SJCRH30 (cell line): ENCODE measurements at regions not wholly inside any gene's neighbourhood (a gene's known extent, or its start where the extent isn't known, plus 50 kb on each side); places are given as distances from the start of the nearest gene placed in this dataset.

Source experiments
- DNase-seq, 2 experiments: peaks; one replicate each; pipeline ENCODE4 v3.0.0-alpha.2; 2015 to 2020
- H3K27ac ChIP-seq: fragments of 250-450 bp; sonication (Bioruptor Pico); 2 replicates; pipeline ENCODE4 v1.5.1; 2020; ENCODE audit warnings: mild to moderate bottlenecking, moderate library complexity
- H3K27me3 ChIP-seq: fragments of 250-450 bp; sonication (Bioruptor Pico); 2 replicates; pipeline ENCODE4 v1.5.1; 2020; ENCODE audit warnings: mild to moderate bottlenecking, moderate library complexity
- H3K36me3 ChIP-seq: fragments of 250-450 bp; sonication (Bioruptor Pico); 2 replicates; pipeline ENCODE4 v1.5.1; 2020; ENCODE audit warnings: mild to moderate bottlenecking, moderate library complexity
- H3K4me1 ChIP-seq: fragments of 250-450 bp; sonication (Bioruptor Pico); 2 replicates; pipeline ENCODE4 v1.5.1; 2020; ENCODE audit warnings: mild to moderate bottlenecking, moderate library complexity
- H3K4me3 ChIP-seq: fragments of 250-450 bp; sonication (Bioruptor Pico); 2 replicates; pipeline ENCODE4 v1.5.1; 2020; ENCODE audit warnings: mild to moderate bottlenecking, moderate library complexity
- H3K9me3 ChIP-seq: fragments of 250-450 bp; sonication (Bioruptor Pico); replicated peaks from 2 replicates; pipeline ENCODE4 v1.5.1; 2020; ENCODE audit warnings: mild to moderate bottlenecking, moderate library complexity

DNA sequence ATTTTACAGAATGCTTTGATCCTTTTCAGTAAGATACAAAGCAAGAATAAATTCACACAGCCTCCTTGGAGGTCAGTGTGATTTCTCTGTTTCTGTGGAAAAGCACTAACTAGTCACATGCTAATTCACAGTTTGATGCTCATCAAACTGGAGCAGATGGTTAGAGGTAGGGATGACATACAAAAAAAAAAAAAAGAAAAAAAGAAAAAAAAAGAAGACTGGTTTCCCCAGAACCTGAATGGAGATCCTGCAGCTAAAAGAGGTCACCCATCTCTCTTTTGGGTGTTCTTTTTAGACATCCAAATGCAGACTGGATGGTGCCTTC lies 123.7 kb upstream of the ANKRD55 start:
- H3K4me3 ChIP-seq: no peak overlapping the region
- no peaks in the 10 kb centered on the region for H3K36me3 ChIP-seq
- H3K9me3 ChIP-seq: no peaks in the 10 kb centered on the region
- DNase-seq: no peak
- no peaks in the 10 kb centered on the region for H3K27me3 ChIP-seq
- no peak overlapping the region for H3K27ac ChIP-seq
- peaks cover 29% of the 10 kb centered on the region for H3K4me1 ChIP-seq

- peaks cover 30% of the 10 kb centered on the region for H3K4me1 ChIP-seq
- H3K4me3 ChIP-seq: no peak overlapping the region
- no peaks in the 10 kb centered on the region for H3K36me3 ChIP-seq
- H3K27ac ChIP-seq: no peak overlapping the region
- no peak for DNase-seq
- no peaks in the 10 kb centered on the region for H3K9me3 ChIP-seq
- no peaks in the 10 kb centered on the region for H3K27me3 ChIP-seq
Measured at GRCh38 chr5:56356121-56356835, 123.1 kb upstream of the ANKRD55 start.

DNA sequence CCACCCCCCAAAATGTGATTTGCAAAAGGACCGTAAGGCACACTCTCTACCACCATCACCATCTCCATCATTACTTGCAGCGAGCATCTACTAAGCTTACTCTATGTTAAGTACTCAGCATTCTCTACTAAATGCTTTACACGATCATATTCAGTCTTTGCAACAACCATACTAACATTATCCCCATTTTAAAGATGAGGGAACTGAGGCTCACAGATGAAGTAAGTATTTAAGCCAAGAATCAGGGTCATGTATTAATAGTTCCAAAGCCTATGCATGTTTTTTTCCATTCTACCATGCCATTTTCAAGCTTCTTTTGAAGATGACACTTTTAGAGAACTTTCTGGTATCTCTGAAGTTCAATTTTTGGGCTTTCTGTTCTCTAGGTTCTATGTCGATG lies 121.7 kb upstream of the ANKRD55 start:
- DNase-seq: no peak
- Histone ChIP-seq H3K27me3 (no peaks in the 10 kb centered on the region), H3K36me3 (no peaks in the 10 kb centered on the region), H3K4me3 (no peak overlapping the region), H3K4me1 (peaks cover 37% of the 10 kb centered on the region), H3K27ac (no peak overlapping the region), H3K9me3 (no peaks in the 10 kb centered on the region)

DNA sequence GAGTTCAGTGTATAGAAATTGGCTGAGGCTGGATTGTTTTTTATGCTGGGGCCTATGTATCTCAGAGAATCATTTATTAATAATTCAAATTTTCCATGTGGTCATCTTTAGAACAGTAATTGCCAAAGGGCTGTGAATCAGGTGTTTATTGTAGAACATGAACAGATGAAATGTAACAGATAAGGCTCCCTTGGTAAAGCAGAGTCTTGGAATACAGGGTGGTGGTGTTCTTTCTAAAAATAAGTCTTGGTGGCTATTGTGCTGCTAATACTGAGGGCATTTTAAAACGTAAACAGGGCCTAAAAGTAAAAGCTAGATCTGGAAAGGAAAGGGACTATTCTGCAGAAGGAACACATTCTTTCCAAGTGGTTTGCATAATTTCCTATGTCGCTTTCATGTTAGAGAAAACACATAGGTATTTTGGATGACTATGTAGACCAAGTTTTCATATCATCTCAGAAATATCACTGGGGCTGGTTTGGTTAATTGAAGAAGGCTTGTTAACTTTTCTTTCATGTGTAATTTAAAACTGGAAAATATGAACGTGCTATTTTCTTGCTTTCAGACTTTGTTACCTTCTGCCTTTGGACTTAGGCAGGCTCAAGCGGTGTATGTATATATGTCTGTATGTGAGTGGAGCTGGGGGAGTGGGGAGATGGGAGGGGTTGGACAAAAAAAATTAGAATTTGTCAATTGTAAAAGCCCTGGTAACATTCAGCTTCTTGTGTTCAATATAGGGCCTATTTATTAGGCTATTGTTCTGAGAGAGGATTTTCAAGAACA lies 119.9 kb upstream of the ANKRD55 start:
- Histone ChIP-seq H3K27ac (no peak overlapping the region), H3K9me3 (no peaks in the 10 kb centered on the region), H3K36me3 (no peaks in the 10 kb centered on the region), H3K4me3 (no peak overlapping the region), H3K4me1 (peaks cover 32% of the 10 kb centered on the region), H3K27me3 (no peaks in the 10 kb centered on the region)
- no peak for DNase-seq

DNA sequence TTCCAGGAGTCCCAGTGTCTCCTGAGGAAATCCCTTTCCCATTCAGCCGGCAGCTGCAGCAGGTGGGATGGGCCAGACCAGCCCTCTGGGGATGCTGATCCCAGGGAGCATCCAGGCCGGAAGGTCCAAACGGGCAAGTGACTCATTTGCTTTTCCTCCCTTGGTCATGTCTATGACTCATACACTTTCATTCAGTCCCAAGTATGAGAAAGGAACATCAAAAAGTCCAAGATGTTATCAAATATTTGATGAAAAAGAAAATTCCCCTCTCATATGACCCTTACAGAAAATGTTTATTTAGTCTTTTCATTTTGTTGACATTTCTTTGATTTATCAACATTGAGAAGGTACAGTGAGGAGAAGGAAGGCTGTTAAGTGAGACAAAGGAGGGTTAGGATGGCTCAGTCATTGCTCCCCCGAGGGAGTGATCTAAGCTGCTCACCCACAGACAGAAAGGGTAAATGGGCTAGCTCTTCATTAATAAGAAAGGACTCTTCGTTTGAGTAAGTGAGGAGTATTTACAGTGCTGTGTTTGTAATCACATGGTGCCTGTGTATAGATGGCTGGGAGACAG lies 117.6 kb upstream of the ANKRD55 start:
- no peaks in the 10 kb centered on the region for H3K27me3 ChIP-seq
- H3K4me1 ChIP-seq: peaks cover 46% of the 10 kb centered on the region
- DNase-seq: peak; percentile 81 to 83
- H3K36me3 ChIP-seq: no peaks in the 10 kb centered on the region
- H3K4me3 ChIP-seq: no peak overlapping the region
- H3K9me3 ChIP-seq: no peaks in the 10 kb centered on the region
- peak overlapping the region; percentile 55 for H3K27ac ChIP-seq

GRCh38 chr5:56350011-56350596 lies 117.0 kb upstream of the ANKRD55 start:
- Histone ChIP-seq H3K4me1 (peaks cover 49% of the 10 kb centered on the region), H3K9me3 (no peaks in the 10 kb centered on the region), H3K36me3 (no peaks in the 10 kb centered on the region), H3K27me3 (no peaks in the 10 kb centered on the region), H3K27ac (peak overlapping the region; percentile 55), H3K4me3 (no peak overlapping the region)
- no peak for DNase-seq

- Histone ChIP-seq H3K4me1 (peaks cover 49% of the 10 kb centered on the region), H3K4me3 (no peak overlapping the region), H3K27ac (no peak overlapping the region; the same call in 1 of the 2 replicates), H3K36me3 (no peaks in the 10 kb centered on the region), H3K9me3 (no peaks in the 10 kb centered on the region), H3K27me3 (no peaks in the 10 kb centered on the region)
- DNase-seq: no peak
Measured at GRCh38 chr5:56349461-56349860, 116.3 kb upstream of the ANKRD55 start.

GRCh38 chr5:56346741-56347535 lies 113.8 kb upstream of the ANKRD55 start:
- no peak overlapping the region for H3K4me3 ChIP-seq
- peaks cover 49% of the 10 kb centered on the region for H3K4me1 ChIP-seq
- no peaks in the 10 kb centered on the region for H3K27me3 ChIP-seq
- no peaks in the 10 kb centered on the region for H3K36me3 ChIP-seq
- no peaks in the 10 kb centered on the region for H3K9me3 ChIP-seq
- peak overlapping the region; percentile 88 for H3K27ac ChIP-seq
- peak; percentile 72 to 87 for DNase-seq

DNA sequence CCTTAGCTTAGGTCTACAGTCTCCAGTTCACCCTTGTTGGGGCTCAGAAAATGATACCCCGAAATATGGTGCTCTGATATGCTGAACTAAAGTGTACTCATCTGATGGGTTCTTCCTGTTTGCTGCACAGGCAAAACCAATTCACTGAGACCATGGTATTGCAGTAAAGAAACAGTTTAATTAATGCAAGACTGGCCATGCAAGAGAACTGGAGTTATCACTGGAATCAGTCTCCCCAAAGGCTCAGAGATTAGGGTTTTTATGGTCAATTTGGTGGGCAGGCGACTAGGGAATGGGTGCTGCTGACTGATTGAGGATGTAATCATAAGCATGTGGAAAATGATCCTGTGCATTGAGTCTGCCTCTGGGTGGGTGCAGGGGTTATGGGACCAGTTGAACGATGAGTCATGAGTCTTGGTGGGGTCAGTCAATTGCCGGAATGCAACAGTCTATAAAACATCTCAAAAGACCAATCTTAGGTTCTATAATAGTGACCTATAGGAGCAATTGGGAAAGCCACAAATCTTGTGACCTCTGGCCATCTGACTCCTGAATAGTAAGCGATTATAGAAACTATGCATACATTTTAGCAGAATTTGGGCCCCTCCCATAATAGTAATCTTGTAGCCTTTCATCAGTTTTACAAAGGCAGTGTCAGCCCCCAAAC lies 113.0 kb upstream of the ANKRD55 start:
- DNase-seq: peak; percentile 13 to 34
- Histone ChIP-seq H3K36me3 (no peaks in the 10 kb centered on the region), H3K27me3 (no peaks in the 10 kb centered on the region), H3K9me3 (no peaks in the 10 kb centered on the region), H3K27ac (peak overlapping the region; percentile 88), H3K4me1 (peaks cover 48% of the 10 kb centered on the region), H3K4me3 (no peak overlapping the region)

GRCh38 chr5:56345352-56345751 lies 112.2 kb upstream of the ANKRD55 start:
- Histone ChIP-seq H3K4me1 (peaks cover 40% of the 10 kb centered on the region), H3K4me3 (no peak overlapping the region), H3K27ac (no peak overlapping the region), H3K9me3 (no peaks in the 10 kb centered on the region), H3K27me3 (no peaks in the 10 kb centered on the region), H3K36me3 (no peaks in the 10 kb centered on the region)
- no peak for DNase-seq

- Histone ChIP-seq H3K27me3 (no peaks in the 10 kb centered on the region), H3K4me3 (no peak overlapping the region), H3K27ac (no peak overlapping the region)
Measured at GRCh38 chr5:56344594-56344993, 111.5 kb upstream of the ANKRD55 start.

DNA sequence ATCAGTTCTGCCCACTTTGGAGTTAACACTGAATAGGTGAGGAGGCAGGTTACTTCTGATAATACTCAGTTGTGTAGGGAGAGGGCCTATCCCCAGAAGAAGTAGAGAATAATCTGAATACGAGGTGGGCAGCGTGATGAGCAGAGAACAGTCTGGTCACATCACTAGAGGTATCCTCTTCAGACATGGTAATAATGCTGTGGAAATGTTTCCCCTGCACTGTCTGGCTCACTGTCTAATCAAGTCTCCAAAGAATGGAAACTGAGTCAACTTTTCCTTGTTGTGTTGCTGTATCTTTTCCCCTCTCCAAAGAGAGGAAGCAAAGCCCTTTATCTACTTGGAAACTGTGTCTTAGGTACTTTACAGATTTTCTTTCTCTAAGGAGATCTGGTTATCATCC lies 110.9 kb upstream of the ANKRD55 start:
- peaks cover 29% of the 10 kb centered on the region for H3K4me1 ChIP-seq
- no peaks in the 10 kb centered on the region for H3K9me3 ChIP-seq

More at GRCh38 chr5:56344594-56344993, 111.5 kb upstream of the ANKRD55 start:
- no peak for DNase-seq
- H3K9me3 ChIP-seq: no peaks in the 10 kb centered on the region
- no peaks in the 10 kb centered on the region for H3K36me3 ChIP-seq
- peaks cover 32% of the 10 kb centered on the region for H3K4me1 ChIP-seq

DNA sequence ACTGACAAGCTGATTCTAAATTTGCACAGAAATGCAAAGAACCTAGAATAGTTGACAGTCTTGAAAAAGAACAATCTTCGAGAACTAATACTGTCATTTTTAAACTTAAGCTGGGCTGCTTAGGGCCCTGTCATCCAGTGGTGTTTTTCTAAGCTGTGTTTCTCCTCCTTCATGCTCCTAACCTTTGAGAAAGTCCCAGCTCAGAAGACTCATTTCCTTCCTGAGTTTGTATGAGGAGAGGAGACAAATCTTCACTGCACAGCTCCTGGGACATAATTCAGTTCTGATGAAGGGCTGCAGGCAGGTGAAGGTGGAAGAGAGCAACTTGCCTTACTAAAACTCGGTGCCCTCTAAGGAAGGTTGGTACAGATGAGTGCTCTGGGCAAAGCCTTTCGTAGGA lies 109.5 kb upstream of the ANKRD55 start:
- Histone ChIP-seq H3K27me3 (no peaks in the 10 kb centered on the region), H3K4me1 (peaks cover 20% of the 10 kb centered on the region), H3K27ac (no peak overlapping the region), H3K4me3 (no peak overlapping the region), H3K36me3 (no peaks in the 10 kb centered on the region), H3K9me3 (no peaks in the 10 kb centered on the region)
- DNase-seq: no peak

More for the DNA sequence above, 110.9 kb upstream of the ANKRD55 start:
- Histone ChIP-seq H3K27me3 (no peaks in the 10 kb centered on the region), H3K4me3 (no peak overlapping the region), H3K36me3 (no peaks in the 10 kb centered on the region), H3K27ac (no peak overlapping the region)
- DNase-seq: no peak
